BJ (cell line): ENCODE measurements at regions not wholly inside any gene's neighbourhood (a gene's known extent, or its start where the extent isn't known, plus 50 kb on each side); places are given as distances from the start of the nearest gene placed in this dataset.

Experiments used
- CTCF ChIA-PET: fragments of 350-600 bp; formaldehyde crosslinking; extraction: SDS; loops from one replicate; lab custom pipeline; 2021; ENCODE audit warnings: antibody characterized with exemption, inconsistent platforms; lab: Yijun Ruan, JAX
- POLR2A ChIA-PET: fragments of 300-600 bp; sonication (Branson Sonifier 250); formaldehyde crosslinking; extraction: SDS; loops from one replicate; lab custom pipeline; 2021; ENCODE audit warnings: antibody characterized with exemption; lab: Charles Lee
- DNase-seq: peaks from one replicate; pipeline ENCODE4 v3.0.0-alpha.2; 2011; ENCODE audit warnings: low read depth
- H3K27me3 ChIP-seq: 2 replicates; pipeline ENCODE4 v1.6.0; 2011; ENCODE audit warnings: low read length; ENCODE audit not compliant: control insufficient read depth, insufficient read depth
- H3K36me3 ChIP-seq: 2 replicates; pipeline ENCODE4 v1.5.1; 2011; ENCODE audit warnings: low read length; ENCODE audit not compliant: control insufficient read depth, insufficient read depth
- H3K4me3 ChIP-seq: 2 replicates; pipeline ENCODE4 v1.5.1; 2011; ENCODE audit warnings: low read depth, mild to moderate bottlenecking, control low read depth, low read length
- CTCF ChIP-seq: IDR thresholded peaks from 2 replicates; pipeline ENCODE4 v1.5.1; 2011; ENCODE audit warnings: low read depth, mild to moderate bottlenecking, control low read depth, inconsistent platforms, low read length, moderate library complexity; ENCODE audit not compliant: insufficient read depth

GRCh38 chr2:149739883-149740265 is 152.3 kb upstream of the MMADHC start:
- DNase-seq, result no peak

GRCh38 chr2:149739171-149739882 is 151.8 kb upstream of the MMADHC start:
- TF ChIP-seq CTCF, result no peak
- DNase-seq, result no peak
- ChIA-PET POLR2A (no interaction called here), CTCF (no interaction called here)
- no peaks in the 10 kb centered on the region for H3K36me3 ChIP-seq
- H3K27me3 ChIP-seq, result no peaks in the 10 kb centered on the region
- no peak overlapping the region for H3K4me3 ChIP-seq

More at GRCh38 chr2:149739883-149740265, 152.3 kb upstream of the MMADHC start:
- CTCF ChIA-PET, result interaction anchor here (0.9 to 1.1 kb wide), 2 partner anchors 9 to 34 kb away, joined by 3 to 4 read pairs; no protein-coding TSS in a partner anchor
- no peak for TF ChIP-seq CTCF
- H3K36me3 ChIP-seq, result no peaks in the 10 kb centered on the region
- no peaks in the 10 kb centered on the region for H3K27me3 ChIP-seq
- POLR2A ChIA-PET, result no interaction called here
- no peak overlapping the region for H3K4me3 ChIP-seq

- no peaks in the 10 kb centered on the region for H3K36me3 ChIP-seq
- H3K27me3 ChIP-seq, result no peaks in the 10 kb centered on the region
- ChIA-PET POLR2A (no interaction called here), CTCF (interaction anchor here (1.0 kb wide), 1 partner anchor 140 kb away, joined by 4 read pairs; no protein-coding TSS in a partner anchor)
- no peak for TF ChIP-seq CTCF
- DNase-seq, result no peak
- no peak overlapping the region for H3K4me3 ChIP-seq
Observed at GRCh38 chr2:149738767-149739166, 151.2 kb upstream of the MMADHC start.

- TF ChIP-seq CTCF, result no peak
- Histone ChIP-seq H3K36me3 (no peaks in the 10 kb centered on the region), H3K4me3 (no peak overlapping the region), H3K27me3 (no peaks in the 10 kb centered on the region)
- POLR2A ChIA-PET, result no interaction called here
- CTCF ChIA-PET, result interaction anchor here (1.0 kb wide), 1 partner anchor 139 kb away, joined by 4 read pairs; no protein-coding TSS in a partner anchor
- DNase-seq, result no peak
Observed at GRCh38 chr2:149737896-149738295, 150.3 kb upstream of the MMADHC start.

- CTCF ChIA-PET, result no interaction called here
Observed at GRCh38 chr2:149735237-149735958, 147.8 kb upstream of the MMADHC start.

More at GRCh38 chr2:149735237-149735958, 147.8 kb upstream of the MMADHC start:
- no peak for DNase-seq
- no peak for TF ChIP-seq CTCF
- H3K27me3 ChIP-seq, result no peaks in the 10 kb centered on the region
- H3K4me3 ChIP-seq, result no peak overlapping the region
- no peaks in the 10 kb centered on the region for H3K36me3 ChIP-seq
- POLR2A ChIA-PET, result interaction anchor here (0.6 kb wide), 2 partner anchors 132 to 727 kb away, joined by 3 to 9 read pairs; no protein-coding TSS in a partner anchor
